Peyer's patch (tissue), 4 donors: ENCODE measurements at regions not wholly inside any gene's neighbourhood (a gene's known extent, or its start where the extent isn't known, plus 50 kb on each side); places are given as distances from the start of the nearest gene placed in this dataset.

Source experiments
- DNase-seq, 3 donors: peaks; one replicate each; pipeline ENCODE4 v3.0.0-alpha.2; 2017 to 2019
- H3K27ac ChIP-seq, 4 donors: fragments of 200-600 bp; sonication (generic); one replicate each; pipeline ENCODE4 v1.5.1; 2016 to 2019
- H3K27me3 ChIP-seq, 2 donors: fragments of 200-600 bp; sonication (generic); one replicate each; pipeline ENCODE4 v1.5.1; 2019
- H3K36me3 ChIP-seq, 3 donors: fragments of 200-600 bp; sonication (generic); one replicate each; pipeline ENCODE4 v1.5.1; 2016 to 2019
- H3K4me1 ChIP-seq, 4 donors: fragments of 200-600 bp; sonication (generic); one replicate each; pipeline ENCODE4 v1.5.1; 2016 to 2019
- H3K4me3 ChIP-seq, 4 donors: fragments of 200-600 bp; sonication (generic); 1 replicate in 3 of 4; 2 replicates in 1 of 4; pipeline ENCODE4 v1.5.1; 2016 to 2019; ENCODE audit warnings: mild to moderate bottlenecking in 1 of 4
- H3K9me3 ChIP-seq, 4 donors: fragments of 200-600 bp; sonication (generic); one replicate each; pipeline ENCODE4 v1.5.1; 2016 to 2019; ENCODE audit warnings: mild to moderate bottlenecking in 1 of 4
- CTCF ChIP-seq, 6 experiments: fragments of 450-650 bp in 4 of 6; fragments of 200-600 bp in 2 of 6; sonication (generic) in 1 of 6; IDR thresholded peaks; one replicate each; pipeline ENCODE4 v1.5.1; 2017 to 2019; ENCODE audit warnings: antibody characterized with exemption in 6 of 6, mild to moderate bottlenecking in 3 of 6, moderate library complexity in 1 of 6
- POLR2A ChIP-seq, 2 donors: fragments of 450-650 bp; IDR thresholded peaks; one replicate each; pipeline ENCODE4 v1.5.1; 2017; ENCODE audit warnings: antibody characterized with exemption in 2 of 2, mild to moderate bottlenecking in 2 of 2, moderate library complexity in 2 of 2

- Histone ChIP-seq H3K4me3 (no peak overlapping the region), H3K27ac (no peak overlapping the region), H3K9me3 (no peaks in the 10 kb centered on the region), H3K36me3 (no peaks in the 10 kb centered on the region), H3K4me1 (peaks cover 0 to 4% (median 0%) of the 10 kb centered on the region in 4 donors), H3K27me3 (no peaks in the 10 kb centered on the region)
- TF ChIP-seq CTCF (IDR thresholded peaks at IDR 0.05) (no peak), POLR2A (IDR thresholded peaks at IDR 0.05) (no peak)
- DNase-seq: peak in 1 of 3 donors; percentile 8
Observed at GRCh38 chr17:83180264-83180995, 101.0 kb downstream of the METRNL start.

- Histone ChIP-seq H3K27me3 (no peaks in the 10 kb centered on the region), H3K27ac (no peak overlapping the region), H3K4me3 (no peak overlapping the region), H3K4me1 (no peaks in the 10 kb centered on the region), H3K36me3 (no peaks in the 10 kb centered on the region), H3K9me3 (no peaks in the 10 kb centered on the region)
- TF ChIP-seq POLR2A (IDR thresholded peaks at IDR 0.05): no peak
- no peak for TF ChIP-seq CTCF (IDR thresholded peaks at IDR 0.05)
- peak in 2 of 3 donors; percentile 13 to 35 for DNase-seq
Observed at GRCh38 chr17:83180996-83181481, 101.6 kb downstream of the METRNL start.

- Histone ChIP-seq H3K36me3 (no peaks in the 10 kb centered on the region), H3K27ac (no peak overlapping the region), H3K4me1 (no peaks in the 10 kb centered on the region), H3K27me3 (no peaks in the 10 kb centered on the region), H3K4me3 (no peak overlapping the region), H3K9me3 (no peaks in the 10 kb centered on the region)
- DNase-seq: peak in 2 of 3 donors; percentile 9 to 32
- TF ChIP-seq POLR2A (IDR thresholded peaks at IDR 0.05): no peak
- TF ChIP-seq CTCF (IDR thresholded peaks at IDR 0.05): no peak
Observed at GRCh38 chr17:83181991-83182619, 102.7 kb downstream of the METRNL start.

GRCh38 chr17:83182620-83183101 is 103.3 kb downstream of the METRNL start:
- Histone ChIP-seq H3K36me3 (no peaks in the 10 kb centered on the region), H3K27ac (no peak overlapping the region)
- peak; percentile 17 to 56 (median 47) for DNase-seq

More at GRCh38 chr17:83182620-83183101, 103.3 kb downstream of the METRNL start:
- Histone ChIP-seq H3K4me3 (no peak overlapping the region), H3K4me1 (no peaks in the 10 kb centered on the region), H3K27me3 (no peaks in the 10 kb centered on the region), H3K9me3 (no peaks in the 10 kb centered on the region)
- TF ChIP-seq CTCF (IDR thresholded peaks at IDR 0.05) (no peak), POLR2A (IDR thresholded peaks at IDR 0.05) (no peak)
